HG03108 (cell line): ENCODE measurements at regions not wholly inside any gene's neighbourhood (a gene's known extent, or its start where the extent isn't known, plus 50 kb on each side); places are given as distances from the start of the nearest gene placed in this dataset.
"Not testable (repeated sequence)": the region's sequence is repeated elsewhere in the genome, so short reads cannot be mapped to it uniquely, and the experiment has no call there.

Experiments
- ATAC-seq: cut with Tn5 transposase; IDR thresholded peaks from one replicate; pipeline ENCODE4 v1.9.1; 2021; ENCODE audit warnings: moderate library complexity; ENCODE audit not compliant: unreplicated experiment

DNA sequence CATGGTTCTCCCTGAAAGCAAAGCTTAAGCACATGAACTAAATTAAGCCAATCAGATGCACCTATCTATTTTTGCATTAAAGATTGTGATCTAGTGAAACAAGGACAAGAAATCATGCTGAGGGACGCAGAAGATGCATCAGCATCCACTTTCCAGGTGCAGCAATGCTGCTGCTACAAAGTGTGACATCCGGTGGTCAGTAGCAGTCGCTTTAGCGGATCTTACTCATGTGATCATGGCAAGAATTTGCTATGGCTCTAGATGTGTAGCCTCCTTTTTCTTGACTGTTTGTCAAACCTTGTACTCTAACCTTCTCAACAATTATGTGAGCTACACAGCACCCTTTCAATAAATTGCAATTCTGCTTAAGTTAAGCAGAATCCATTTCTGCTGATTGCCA lies 126.8 kb upstream of the SMLR1 start:
- no peak for ATAC-seq

DNA sequence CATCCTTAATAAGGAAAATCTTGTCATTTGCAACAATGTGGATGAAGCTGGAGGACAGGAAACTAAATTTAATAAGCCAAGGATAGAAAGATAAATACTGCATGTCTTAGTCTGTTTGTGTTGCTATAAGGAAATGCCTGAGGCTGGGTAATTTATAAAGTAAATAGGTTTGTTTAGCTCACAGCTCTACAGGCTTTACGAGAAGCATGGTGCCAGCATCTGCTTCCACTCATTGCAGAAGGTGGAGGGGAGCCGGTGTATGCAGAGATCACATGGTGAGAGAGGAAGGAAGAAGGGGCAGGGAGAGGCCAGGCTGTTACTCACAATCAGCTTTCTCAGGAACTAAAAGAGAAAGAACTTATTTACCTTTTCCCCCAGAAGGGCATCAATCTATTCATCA lies 118.9 kb upstream of the SMLR1 start:
- no peak for ATAC-seq

DNA sequence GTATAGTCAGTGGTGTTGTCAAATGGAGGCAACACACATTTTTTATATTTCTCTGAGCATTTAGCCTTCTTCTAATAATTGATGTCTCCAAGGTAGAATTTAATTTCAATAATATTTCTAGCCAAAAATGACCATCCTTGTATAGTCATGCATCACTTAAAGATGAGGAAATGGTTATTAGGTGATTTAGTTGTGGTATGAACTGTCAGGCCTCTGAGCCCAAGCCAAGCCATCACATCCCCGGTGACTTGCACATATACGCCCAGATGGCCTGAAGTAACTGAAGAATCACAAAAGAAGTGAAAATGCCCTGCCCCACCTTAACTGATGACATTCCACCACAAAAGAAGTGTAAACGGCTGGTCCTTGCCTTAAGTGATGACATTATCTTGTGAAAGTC lies 115.6 kb upstream of the SMLR1 start:
- not testable (repeated sequence) for ATAC-seq

DNA sequence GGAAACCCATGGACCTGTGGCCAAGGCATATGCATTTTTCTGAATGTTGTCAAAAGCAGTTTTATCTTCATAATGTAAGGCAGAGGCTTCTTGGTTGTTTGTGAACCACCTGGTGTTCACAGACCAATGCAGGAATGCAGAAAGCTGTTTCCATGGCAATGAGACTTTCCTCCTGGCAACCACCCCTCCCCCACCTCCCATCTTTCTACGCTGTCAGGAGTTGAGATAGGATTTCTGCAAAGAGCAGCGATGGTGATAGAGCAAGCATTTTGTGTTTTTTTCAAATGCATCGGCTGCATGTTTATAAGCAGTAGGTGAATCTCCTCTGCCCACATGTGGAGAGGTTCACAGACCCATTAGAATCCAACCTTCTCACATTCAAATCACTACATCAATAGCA lies 114.1 kb upstream of the SMLR1 start:
- ATAC-seq: no peak

DNA sequence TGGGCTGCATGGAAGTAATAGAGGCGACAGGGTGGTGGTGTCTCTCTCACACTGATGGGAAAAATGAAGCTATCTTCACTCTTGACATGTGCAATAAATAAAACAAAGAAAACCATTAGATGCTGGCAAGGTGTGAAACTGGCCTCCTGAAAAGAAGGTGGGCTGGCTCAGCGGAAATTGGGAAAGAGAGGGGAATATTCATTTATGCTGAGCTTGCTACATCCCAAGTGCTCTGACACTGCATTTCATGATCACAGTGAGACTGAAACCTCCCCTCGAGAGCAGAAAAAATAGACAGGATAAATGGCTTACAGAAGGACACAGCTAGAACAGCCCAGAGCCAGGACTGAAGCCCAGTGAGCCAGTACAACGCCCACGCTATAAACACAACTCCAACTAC lies 112.1 kb upstream of the SMLR1 start:
- no peak for ATAC-seq

DNA sequence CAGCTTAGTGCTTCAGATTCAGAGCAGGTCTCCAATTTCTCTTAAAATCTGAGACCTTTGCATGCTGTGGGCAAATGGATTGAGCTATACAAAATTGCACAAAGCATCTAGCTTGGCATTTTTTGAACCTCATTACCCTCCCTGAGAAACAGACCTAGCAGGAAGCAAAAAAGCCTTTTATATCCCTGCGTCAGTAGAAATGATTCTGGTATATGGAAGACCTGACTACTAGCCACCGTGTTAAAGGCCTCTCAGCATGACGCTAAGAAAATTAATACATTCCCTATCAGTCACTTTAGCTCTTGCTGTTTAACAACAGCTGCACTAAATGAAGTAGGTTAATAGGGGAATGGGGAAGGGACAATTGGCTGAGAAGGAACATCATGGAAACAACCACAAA lies 110.7 kb upstream of the SMLR1 start:
- ATAC-seq: no peak

DNA sequence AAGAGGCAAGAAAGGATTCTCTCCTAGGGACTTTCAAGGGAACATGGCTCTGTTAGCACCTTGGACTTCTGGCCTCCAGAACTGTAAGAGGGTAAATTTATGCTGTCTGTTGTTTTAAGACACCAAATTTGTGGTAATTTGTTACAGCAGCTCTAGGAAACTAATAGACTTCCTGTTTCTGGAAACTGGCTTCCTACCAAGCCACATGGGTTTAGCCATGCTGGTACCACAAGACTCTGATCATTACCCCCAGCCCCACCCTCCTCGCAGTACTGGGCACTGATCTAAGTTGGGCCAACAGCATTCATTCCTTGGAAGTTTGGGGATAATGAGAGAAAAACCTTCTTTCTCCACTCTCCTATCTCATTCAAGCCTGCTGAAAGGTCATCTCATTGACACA lies 109.5 kb upstream of the SMLR1 start:
- no peak for ATAC-seq

DNA sequence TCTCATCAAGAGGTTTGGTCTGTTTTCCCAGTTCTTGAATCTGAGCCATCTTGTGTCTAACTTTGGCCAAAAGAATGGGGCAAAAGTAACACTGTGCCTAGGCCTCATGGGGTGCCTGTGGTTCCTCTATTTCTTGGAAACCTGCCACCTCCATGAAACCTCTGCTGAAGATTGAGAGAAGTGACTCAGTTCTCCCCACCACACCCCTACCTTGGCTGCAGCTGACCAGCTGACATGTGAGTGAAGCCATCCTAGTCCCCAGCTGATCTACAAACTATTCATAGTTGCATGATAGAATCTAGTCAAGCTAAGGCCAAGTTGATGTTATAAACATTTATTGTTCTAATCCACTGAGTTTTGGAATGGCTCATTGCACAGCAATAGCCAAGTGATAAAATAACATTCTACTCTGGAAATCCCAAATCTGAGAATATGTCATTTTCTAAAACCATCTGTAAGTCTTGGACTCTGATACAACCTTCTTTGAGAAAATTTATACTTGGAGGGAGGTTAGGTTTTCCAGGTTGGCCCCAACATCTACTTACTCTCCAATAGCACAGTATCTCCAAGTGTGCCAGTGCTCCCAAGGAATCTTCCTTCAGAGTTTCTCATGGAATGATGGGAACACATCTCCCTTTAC lies 107.0 kb upstream of the SMLR1 start:
- ATAC-seq: no peak

DNA sequence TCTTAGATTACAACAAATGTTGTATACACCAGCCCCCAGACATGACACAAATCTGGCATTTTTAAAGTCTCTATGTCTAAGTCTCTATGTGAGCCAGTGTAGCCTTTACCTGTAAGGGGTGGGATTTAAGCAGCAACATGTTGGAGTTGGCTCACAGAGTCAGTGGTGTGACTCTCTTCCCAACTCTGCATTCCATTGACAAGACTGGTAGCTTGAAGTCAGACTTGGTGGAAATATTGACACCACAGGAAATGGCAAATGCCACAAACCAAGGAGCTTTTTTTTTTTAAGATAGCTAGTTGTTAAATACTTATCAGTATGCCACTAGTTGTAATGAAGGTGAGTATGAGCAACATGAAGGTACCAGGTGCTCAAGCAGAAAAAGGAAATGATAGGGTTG lies 103.1 kb upstream of the SMLR1 start:
- ATAC-seq: no peak

DNA sequence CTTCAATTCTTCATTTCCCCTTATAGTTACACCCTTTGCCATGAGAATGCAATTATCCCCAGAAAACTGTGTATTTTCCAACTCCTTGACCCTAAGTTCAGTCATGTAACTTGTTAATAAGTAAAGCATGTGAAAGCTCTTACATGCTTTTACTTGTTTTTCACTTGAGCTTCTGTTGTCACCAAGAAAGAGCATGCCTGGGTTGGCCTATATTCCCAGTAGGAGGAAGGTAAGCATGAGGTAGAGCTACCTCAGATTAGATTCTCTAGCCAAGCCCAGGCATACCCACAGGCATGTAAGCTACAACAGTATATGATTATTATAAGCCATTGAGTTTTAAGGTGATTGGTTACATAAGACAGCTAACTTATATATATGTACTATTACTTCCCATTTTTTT lies 101.7 kb upstream of the SMLR1 start:
- no peak for ATAC-seq

DNA sequence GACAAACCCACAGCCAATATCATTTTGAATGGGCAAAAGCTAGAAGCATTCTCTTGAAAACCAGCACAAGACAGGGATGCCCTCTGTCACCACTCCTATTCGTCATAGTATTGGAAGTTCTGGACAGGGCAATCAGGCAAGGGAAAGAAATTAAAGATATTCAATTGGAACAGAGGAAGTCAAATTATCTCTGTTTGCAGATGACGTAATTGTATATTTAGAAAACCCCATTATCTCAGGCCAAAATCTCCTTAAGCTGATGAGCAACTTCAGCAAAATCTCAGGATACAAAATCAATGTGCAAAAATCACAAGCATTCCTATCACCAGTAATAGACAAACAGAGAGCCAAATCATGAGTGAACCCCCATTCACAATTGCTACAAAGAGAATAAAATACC lies 99.1 kb upstream of the SMLR1 start:
- ATAC-seq: not testable (repeated sequence)

DNA sequence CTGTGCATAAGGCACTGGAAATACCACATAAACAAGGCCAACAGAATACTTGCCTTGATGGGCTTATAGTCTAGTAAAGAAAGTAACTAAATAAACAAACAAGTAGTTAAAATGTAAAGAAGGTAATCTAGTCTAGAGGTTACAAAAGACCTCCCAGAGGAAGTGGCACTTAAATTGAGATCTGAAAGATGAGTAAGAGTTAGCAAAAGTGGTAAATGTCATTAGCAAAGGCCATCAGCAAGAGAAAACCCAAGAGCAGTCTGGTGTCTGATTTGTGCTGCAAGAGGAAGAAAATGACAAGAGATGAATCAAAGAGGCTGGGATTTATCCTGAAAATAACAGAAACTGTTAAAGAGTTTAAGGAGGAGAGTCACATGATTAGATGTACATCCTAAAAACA lies 96.6 kb upstream of the SMLR1 start:
- ATAC-seq: no peak

DNA sequence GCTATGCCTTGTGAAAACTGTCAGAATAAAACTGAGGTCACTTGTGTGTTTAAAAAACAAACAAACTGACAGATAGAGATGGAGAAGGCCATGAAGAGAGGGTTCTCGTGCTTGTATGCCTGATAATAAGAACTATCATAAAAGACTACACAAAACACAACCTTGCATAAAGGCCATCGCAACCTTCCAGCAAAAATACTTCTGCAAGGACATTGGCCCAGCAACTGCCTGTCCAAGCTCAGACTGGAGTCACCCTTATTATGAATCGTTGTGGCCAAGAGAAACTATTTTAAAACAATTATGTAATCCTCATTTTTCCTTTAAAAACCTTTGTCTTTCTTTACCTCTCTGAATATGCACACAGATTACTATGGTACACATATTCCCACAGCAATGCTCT lies 93.0 kb upstream of the SMLR1 start:
- ATAC-seq: no peak

DNA sequence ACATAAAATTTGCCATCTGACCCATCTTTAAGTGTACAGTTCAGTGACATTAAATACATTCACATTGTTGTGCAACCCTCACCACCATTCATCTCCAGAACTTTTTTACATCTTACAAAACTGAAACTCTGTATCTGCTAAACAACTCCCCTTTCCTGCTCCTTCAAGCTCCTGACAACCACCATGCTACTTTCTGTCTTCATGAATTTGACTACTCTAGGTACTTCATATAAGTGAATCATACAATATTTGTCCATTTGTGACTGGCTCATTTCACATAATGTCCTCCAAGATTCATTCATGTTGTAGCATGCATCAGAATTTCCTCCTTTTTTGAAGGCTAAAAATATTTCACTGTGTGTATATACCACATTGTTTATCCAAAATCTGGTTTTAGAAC lies 86.9 kb upstream of the SMLR1 start:
- ATAC-seq: no peak

DNA sequence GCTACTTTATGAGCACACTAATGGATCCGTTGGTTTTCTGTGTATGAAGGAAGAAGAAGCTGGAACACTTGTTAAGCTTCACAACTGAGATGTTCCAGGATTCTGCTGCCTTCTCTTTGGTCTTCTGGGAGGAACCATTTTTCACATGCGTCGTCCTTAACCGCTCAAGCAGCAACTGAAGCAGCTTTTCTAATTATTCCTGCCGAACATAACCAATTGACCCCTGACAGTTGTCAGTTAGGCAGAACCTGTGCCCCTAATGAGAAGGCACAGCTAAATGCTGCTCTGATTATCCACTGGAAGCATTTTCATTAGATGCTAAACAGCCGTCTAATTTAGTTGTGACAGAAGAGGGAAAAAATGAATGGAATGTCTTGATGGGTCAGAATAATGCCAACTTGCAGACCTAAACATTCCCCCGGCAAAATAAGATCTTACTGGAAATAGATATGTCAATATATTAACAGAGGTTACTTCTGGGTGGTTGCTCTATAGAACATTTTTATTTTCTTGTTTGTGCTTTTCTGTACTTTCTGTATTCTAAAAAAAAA lies 85.0 kb upstream of the SMLR1 start:
- ATAC-seq: no peak

DNA sequence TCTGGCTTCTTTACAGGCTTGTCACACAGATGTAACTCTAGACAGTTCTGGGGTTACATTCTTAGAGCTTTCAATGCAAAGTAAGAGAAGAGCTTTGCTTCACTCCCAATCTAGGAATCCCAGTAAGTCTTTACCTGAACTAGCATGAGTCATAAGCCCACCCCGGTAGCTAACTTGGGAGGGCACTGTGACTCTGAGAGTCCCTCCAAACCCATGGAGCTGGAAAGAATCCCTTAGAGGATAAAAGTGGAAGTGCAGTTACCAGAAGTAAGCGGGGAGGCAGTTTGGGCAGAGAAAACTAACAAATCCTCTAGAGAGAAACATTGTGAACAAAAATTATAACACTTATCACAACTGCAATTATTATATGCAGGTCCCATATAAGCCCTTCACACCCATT lies 84.0 kb upstream of the SMLR1 start:
- no peak for ATAC-seq

DNA sequence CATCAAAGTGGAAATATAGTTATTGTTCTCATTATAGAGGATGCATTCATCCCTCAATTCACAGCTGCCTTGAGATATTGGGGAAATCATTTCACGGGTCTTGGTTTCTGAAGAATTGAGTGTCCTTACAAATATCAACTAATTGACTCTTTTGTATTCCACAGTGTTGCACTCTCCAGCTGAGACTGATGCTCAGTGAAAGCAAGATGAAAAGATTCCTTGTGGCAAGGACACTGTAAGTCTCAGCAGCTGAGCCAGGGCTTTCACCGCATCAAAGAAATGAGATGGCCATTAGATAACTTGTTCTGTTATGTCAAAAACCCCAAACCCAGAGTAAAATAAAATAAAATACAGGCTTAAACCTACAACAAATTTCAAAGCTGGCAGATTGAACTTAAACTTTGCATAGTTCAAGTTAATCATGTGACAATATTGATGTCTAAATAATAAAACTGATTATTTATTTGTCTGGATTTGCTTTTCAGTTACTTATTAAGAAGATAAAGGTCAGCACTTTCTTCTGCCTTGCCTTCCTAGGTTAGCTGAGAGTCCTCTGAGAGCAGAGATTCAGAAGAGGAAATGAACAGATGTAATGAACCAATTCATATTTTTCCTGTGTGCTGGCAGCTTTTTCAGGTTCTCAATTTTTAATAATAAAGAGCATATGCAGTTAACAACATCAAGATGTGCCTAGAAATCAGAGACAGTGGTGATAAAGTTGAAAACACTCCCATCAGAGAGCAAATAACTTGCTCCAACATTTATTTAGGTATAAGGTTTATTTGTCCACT lies 82.4 kb upstream of the SMLR1 start:
- ATAC-seq: no peak

DNA sequence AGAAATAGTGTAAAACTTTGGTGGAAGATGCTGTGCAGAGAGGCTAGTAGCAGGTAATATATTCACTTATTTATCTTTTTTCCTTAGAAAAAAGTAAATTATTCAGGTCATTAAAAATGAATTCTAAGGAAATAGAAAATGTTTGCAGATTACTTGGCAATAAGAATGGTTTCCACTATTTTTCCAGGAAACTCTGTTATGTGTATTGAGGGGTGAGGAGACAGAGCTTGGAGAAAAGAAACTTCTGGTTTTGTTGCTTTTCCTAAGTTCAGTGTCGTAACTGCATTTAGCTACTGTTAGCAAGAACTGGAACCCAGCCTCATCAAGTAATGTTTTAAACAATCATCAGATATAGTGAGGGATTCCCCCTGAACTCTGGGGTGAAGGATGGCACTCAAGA lies 79.2 kb upstream of the SMLR1 start:
- ATAC-seq: no peak

DNA sequence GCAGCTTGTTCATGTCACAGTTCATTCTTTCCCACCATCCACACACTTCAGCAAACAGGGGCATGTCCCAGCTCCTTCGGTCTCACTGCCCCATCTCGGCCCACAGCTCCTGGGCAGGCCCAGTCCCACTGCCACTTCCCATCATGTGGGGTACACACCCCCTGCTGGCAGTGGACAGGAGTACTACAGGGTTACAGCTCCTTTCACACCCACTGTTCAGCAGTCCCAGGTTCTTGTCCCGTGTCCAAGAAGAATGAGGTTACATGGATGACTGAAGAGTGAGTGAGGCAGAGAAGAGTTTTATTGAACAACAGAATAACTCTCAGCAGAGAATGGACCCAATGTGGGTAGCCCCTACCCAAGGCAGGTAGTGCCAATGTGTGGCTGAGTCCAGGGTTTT lies 77.8 kb upstream of the SMLR1 start:
- no peak for ATAC-seq

DNA sequence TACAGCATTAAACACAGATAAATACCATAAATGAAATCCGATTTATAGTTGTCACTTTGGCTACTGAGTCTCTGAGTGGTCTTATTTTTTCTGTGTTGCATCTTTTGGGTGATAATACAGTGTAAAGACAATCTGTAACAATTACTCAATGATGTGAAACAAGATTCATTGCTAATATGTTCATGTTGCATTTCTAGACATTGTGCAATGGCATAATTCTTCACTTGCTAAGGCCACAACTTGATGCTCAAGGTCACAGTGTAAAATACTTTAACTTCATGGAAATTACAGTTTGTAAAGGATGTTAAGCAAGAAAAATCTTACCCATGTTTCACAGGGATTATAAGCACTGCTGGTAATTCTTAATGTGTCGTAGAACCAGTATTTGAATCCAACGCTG lies 74.9 kb upstream of the SMLR1 start:
- ATAC-seq: no peak

DNA sequence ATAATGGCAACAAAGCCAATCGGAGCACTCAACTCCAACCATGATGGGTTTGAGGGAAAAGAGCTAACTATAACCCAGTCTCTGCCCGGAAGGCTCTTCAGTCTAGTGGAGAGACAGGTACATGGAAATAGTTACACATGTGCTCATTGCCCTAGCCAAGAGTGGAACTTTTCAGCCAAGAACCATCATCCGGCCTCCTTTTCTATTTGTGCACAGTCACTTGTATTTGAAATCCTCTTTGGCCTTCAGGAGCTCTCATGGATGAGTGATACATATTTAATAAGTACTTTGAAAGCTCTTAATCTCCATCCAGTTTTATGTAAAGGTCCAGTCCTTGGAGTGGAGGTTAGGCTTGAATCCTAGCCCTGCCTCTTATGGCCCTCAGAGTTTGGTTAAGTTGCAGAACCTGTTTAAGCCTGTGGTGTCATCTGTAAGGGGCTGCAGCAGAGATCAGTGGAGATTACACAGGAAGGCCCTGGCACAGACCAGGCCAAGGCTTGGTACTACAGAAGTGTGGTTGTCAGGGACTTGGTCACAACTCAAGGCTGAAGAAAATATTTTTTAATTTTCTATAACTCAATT lies 72.3 kb upstream of the SMLR1 start:
- no peak for ATAC-seq

DNA sequence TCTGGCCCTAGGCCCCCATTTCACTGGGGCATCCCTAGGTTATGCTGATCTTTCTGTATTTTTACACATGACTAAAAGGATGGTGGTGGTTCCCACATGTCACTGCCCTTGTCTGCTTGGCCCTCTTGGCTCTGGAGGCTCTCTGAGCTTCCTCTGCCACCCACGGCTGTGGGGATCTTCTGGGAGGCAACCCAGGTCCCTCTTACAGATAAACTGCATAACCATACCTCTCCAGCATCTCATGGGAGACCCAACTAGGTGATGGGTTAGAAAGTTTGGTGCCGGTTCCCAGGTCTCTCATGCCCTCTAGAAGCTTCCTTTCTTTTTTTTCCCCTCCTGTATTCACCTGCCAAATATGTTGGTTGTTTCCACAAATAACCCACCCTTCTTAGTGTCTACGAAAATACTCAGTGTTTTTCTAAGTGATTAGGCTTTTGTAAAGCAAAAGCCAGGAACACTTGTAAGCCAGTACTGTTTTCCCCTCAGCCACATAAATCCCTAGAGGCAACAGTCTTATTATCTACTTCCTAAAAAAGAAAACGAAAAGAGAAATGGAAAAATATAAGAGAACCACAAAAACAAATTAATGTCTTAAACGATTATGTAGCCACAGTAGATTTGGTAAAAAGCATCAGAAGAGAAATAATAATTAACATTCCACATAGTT lies 71.7 kb upstream of the SMLR1 start:
- ATAC-seq: no peak
